Activated CD8-positive, alpha-beta memory T cell treated with anti-CD3 and anti-CD28 coated beads, Interleukin-2, amount 10 ng/mL, durations not matched to agents 7 days and 5 days (primary cell): ENCODE measurements at regions not wholly inside any gene's neighbourhood (a gene's known extent, or its start where the extent isn't known, plus 50 kb on each side); places are given as distances from the start of the nearest gene placed in this dataset.

ENCODE experiments used
- ATAC-seq: fragments of 150-1000 bp; cut with Tn5 transposase; one replicate; pipeline ENCODE4 v1.10.0; 2021; ENCODE audit warnings: moderate library complexity
- CTCF ChIA-PET: fragments of 350-600 bp; sonication (Branson Sonifier 250); formaldehyde crosslinking; loops from one replicate; lab custom pipeline; 2021; ENCODE audit warnings: antibody characterized with exemption; lab: Charles Lee
- DNase-seq: peaks from one replicate; pipeline ENCODE4 v3.0.0-alpha.2; 2020
- H3K27ac Mint-ChIP-seq: one replicate; pipeline ENCODE4 v1.8.0; 2021; ENCODE audit warnings: mild to moderate bottlenecking, mixed read lengths
- H3K27me3 Mint-ChIP-seq: one replicate; pipeline ENCODE4 v1.8.0; 2021; ENCODE audit warnings: mixed read lengths
- H3K36me3 Mint-ChIP-seq: one replicate; pipeline ENCODE4 v1.8.0; 2021; ENCODE audit warnings: mild to moderate bottlenecking, mixed read lengths
- H3K4me1 Mint-ChIP-seq: one replicate; pipeline ENCODE4 v1.8.0; 2021; ENCODE audit warnings: mixed read lengths
- H3K4me3 Mint-ChIP-seq: one replicate; pipeline ENCODE4 v1.8.0; 2021; ENCODE audit warnings: mild to moderate bottlenecking, moderate library complexity, mixed read lengths
- H3K9me3 Mint-ChIP-seq: one replicate; pipeline ENCODE4 v1.8.0; 2022; ENCODE audit warnings: low read depth, mixed read lengths

DNA sequence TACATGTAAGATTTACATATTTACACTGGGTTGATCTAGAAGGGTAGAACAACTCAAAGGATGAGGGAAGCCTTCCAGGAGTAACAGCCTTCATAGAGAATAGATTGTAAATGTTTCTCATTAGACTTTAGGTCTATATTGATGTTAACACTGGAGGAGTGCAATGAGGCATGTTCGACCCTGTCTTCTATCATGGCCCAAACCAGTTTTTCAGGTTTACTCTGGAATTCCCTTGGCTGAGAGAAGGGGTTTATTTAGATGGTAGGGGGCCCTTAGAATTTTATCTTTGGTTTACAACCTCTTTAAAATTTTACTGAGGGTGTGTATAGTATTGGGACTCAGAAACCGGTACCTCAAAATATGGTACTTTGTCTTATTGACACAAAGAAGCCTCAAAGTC is 634.9 kb upstream of the PIK3C3 start:
- CTCF ChIA-PET = interaction anchor here (0.7 kb wide), 1 partner anchor 11 kb away, joined by 3 read pairs; no protein-coding TSS in a partner anchor
- H3K4me3 Mint-ChIP-seq = no peak overlapping the region
- no peaks in the 10 kb centered on the region for H3K36me3 Mint-ChIP-seq
- H3K4me1 Mint-ChIP-seq = no peaks in the 10 kb centered on the region
- H3K9me3 Mint-ChIP-seq = peaks cover 3% of the 10 kb centered on the region
- DNase-seq = no peak
- no peak overlapping the region for H3K27ac Mint-ChIP-seq
- no peak for ATAC-seq
- no peaks in the 10 kb centered on the region for H3K27me3 Mint-ChIP-seq

DNA sequence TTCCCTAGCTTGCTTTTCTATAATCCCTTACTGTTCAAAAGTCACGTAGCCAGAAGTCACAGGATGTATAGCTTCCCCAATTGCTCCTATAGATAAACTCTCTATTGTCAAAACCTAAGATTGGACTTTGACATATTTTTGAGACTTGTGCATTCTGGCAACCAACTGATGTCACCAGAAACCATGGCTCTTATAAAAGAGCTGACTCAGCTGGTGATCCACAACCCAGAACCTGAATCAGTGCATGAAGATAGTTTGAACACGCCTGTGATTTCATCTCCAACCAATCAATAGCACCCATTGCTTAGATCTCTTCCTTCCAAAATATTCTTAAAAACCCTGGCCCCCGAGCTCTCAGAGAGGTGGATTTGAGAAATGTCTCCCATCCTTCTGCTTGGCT is 639.9 kb upstream of the PIK3C3 start:
- Mint-ChIP-seq H3K9me3 (no peaks in the 10 kb centered on the region), H3K27ac (no peak overlapping the region), H3K27me3 (no peaks in the 10 kb centered on the region), H3K4me1 (no peaks in the 10 kb centered on the region), H3K36me3 (no peaks in the 10 kb centered on the region), H3K4me3 (no peak overlapping the region)
- no peak for DNase-seq
- CTCF ChIA-PET = no interaction called here
- no peak for ATAC-seq

DNA sequence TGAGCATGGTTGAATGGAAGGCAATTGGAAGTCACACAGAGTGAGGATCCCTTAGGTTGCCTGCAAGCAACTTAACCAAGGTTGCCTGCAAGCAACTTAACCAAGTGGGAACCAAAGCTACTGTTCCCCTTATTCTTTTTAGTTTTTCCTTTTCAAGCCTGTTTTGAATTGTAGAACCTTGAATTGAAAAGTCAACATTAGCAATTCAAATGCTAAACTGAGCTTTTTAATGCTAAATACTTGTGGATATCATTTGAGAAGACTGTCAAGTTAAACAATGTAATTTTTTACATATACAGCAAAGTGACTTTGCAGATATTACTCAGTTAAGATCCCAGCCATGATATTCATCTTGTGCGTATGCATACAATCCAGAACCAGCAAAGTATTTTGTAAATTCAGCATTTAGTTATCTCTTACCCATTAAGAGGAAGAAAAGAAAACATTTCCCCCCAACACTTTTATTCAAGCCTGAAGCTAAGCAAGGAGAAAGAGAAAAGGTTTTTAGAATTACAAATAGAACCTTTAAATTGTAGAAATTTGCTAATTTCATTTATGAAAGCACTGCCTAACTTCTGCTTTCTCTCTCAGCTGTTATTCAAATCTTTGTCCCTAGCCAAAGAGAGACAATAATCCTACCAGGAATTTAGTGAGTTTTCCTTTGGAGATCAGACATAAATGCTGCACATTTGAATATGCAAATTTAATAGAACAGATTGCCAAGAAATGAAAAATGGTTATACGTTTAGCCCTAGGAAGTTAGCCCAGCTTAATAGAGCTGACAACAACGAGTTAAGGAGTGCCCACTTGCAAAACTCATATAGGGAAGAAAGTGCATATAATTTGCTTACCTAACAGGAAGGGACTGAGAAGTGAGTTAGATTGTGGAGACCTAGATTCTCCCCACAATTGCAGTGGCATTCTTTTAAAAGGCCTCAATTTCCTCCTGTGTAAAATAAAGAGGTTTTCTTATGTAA is 643.2 kb upstream of the PIK3C3 start:
- no peak for ATAC-seq

DNA sequence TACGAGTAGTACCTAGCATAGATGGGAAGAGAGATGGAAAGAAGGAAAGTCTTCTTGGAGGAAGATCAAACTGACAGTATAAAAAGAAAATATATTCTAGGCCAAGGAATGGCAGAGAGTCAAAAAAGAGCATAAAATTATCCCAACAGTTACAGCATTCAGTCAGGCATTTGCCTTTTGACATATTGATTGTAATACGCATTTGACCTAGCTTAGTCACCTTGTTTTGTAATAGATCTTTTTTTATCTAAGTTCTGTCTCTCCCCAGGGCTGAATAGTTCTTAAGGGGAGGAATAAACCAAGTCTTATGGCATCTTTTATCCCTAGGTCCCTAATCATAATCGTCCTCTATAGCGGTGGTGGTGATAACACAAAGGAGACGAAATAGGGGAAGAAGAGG is 657.3 kb upstream of the PIK3C3 start:
- H3K27ac Mint-ChIP-seq = no peak overlapping the region
- ATAC-seq = no peak
- H3K27me3 Mint-ChIP-seq = no peaks in the 10 kb centered on the region
- CTCF ChIA-PET = no interaction called here
- DNase-seq = no peak
- H3K4me3 Mint-ChIP-seq = no peak overlapping the region
- H3K4me1 Mint-ChIP-seq = no peaks in the 10 kb centered on the region
- H3K9me3 Mint-ChIP-seq = peaks cover 3% of the 10 kb centered on the region
- no peaks in the 10 kb centered on the region for H3K36me3 Mint-ChIP-seq

More for the DNA sequence above, 643.2 kb upstream of the PIK3C3 start:
- Mint-ChIP-seq H3K4me3 (no peak overlapping the region), H3K27me3 (no peaks in the 10 kb centered on the region), H3K27ac (no peak overlapping the region), H3K36me3 (no peaks in the 10 kb centered on the region), H3K4me1 (no peaks in the 10 kb centered on the region), H3K9me3 (peaks cover 2% of the 10 kb centered on the region)
- no peak for DNase-seq
- CTCF ChIA-PET = no interaction called here

DNA sequence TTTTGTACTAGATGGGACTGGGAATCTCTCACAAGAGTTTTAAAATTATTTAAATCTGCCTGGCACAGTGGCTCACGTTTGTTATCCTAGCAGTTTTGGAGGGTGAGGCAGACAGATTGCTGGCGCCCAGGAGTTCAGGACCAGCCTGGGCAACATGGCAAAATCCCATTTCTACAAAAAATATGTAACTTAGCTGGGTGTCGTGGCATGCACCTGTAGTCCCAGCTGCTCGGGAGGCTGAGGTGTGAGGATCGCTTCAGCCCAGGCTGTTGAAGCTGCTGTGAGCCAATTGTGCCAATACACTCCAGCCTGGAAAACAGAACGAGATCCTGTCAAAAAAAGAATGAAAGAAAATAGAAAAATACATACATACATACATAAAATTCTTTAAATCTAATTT is 685.7 kb upstream of the PIK3C3 start:
- no peaks in the 10 kb centered on the region for H3K27me3 Mint-ChIP-seq
- CTCF ChIA-PET = no interaction called here
- H3K27ac Mint-ChIP-seq = no peak overlapping the region
- peaks cover 2% of the 10 kb centered on the region for H3K9me3 Mint-ChIP-seq
- no peak overlapping the region for H3K4me3 Mint-ChIP-seq
- DNase-seq = no peak
- no peaks in the 10 kb centered on the region for H3K4me1 Mint-ChIP-seq
- ATAC-seq = no peak
- H3K36me3 Mint-ChIP-seq = no peaks in the 10 kb centered on the region

DNA sequence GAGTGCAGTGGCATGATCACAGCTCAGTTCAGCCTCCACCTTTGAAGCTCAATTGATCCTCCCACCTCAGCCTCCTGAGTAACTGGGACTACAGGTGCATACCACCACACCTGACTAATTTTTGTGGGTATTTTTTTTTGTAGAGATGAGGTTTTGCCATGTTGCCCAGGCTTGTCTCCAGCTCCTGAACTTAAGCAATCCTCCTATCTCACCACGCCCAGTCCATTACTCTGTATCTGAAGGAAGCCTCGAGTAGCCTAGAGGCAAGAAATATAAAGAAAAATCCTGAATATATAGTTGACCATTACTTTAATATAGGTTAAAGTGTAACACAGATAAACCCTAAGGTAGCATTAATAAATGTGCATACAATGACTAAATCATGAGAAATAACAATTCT is 686.8 kb upstream of the PIK3C3 start:
- CTCF ChIA-PET = no interaction called here
- DNase-seq (no peak), ATAC-seq (no peak)
- Mint-ChIP-seq H3K27ac (no peak overlapping the region), H3K4me1 (no peaks in the 10 kb centered on the region), H3K4me3 (no peak overlapping the region), H3K9me3 (peaks cover 5% of the 10 kb centered on the region), H3K27me3 (no peaks in the 10 kb centered on the region), H3K36me3 (no peaks in the 10 kb centered on the region)

DNA sequence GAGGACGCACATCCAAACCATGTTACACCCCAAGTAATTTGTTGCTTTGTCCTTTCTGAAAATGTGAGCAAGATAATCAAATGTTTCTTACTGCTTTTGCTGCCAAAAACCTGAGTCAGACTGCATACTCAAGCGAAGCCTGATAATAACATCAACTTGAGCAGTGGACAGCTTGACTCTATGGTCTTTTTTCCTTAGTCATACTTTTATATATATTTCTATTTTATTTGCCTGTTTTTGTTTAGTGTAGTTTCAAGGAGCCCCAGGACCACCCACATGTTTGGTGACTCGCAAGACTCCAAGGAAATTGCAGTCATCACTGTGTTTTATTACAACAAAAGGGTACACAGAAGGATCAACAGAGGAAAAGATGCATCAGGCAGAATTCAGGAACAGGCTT is 688.4 kb upstream of the PIK3C3 start:
- no peak overlapping the region for H3K4me3 Mint-ChIP-seq
- CTCF ChIA-PET = no interaction called here
- H3K36me3 Mint-ChIP-seq = no peaks in the 10 kb centered on the region
- H3K4me1 Mint-ChIP-seq = no peaks in the 10 kb centered on the region
- DNase-seq (no peak), ATAC-seq (no peak)
- H3K9me3 Mint-ChIP-seq = peaks cover 13% of the 10 kb centered on the region
- H3K27ac Mint-ChIP-seq = no peak overlapping the region
- no peaks in the 10 kb centered on the region for H3K27me3 Mint-ChIP-seq

DNA sequence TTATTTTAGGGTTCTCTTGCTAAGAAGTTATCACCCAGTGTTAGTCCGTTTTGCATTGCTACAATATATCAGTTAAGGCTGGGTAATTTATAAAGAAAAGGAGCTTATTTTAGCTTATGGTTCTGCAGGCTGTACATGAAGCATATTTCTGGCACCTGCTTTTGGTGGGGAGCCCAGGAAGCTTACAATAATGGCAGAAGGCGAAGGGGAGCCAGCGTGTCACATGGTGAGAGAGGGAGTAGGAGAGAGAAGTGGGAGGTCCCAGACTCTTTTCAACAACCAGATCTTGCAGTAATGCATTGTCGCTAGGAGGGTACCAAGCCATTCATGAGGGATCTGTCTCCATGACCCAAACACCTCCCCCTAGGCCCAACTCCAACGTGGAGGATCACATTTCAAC is 688.8 kb upstream of the PIK3C3 start:
- Mint-ChIP-seq H3K4me1 (no peaks in the 10 kb centered on the region), H3K27me3 (no peaks in the 10 kb centered on the region), H3K36me3 (no peaks in the 10 kb centered on the region), H3K27ac (no peak overlapping the region), H3K4me3 (no peak overlapping the region), H3K9me3 (peaks cover 14% of the 10 kb centered on the region)
- no peak for DNase-seq
- no peak for ATAC-seq
- CTCF ChIA-PET = no interaction called here

DNA sequence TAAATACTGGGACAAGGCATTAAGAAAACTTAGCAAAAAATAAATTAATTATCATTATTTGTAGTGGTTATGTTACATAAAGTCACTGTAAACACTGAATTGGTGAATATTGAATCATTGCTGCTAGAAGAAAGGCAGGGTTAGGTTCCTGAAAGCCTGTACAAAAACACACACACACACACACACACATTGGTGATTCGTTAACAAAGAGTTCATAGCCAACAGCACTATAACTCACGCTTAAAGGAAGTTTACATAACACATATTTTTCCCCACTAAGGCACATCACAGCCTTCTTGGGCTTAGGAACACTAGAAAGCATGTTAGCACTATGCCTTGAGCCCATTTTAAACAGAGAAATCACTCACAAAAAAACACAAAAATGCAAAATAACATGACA is 690.0 kb upstream of the PIK3C3 start:
- Mint-ChIP-seq H3K9me3 (peaks cover 14% of the 10 kb centered on the region), H3K4me3 (no peak overlapping the region), H3K27ac (no peak overlapping the region), H3K4me1 (no peaks in the 10 kb centered on the region), H3K27me3 (no peaks in the 10 kb centered on the region), H3K36me3 (no peaks in the 10 kb centered on the region)
- CTCF ChIA-PET = no interaction called here
- DNase-seq (no peak), ATAC-seq (no peak)

DNA sequence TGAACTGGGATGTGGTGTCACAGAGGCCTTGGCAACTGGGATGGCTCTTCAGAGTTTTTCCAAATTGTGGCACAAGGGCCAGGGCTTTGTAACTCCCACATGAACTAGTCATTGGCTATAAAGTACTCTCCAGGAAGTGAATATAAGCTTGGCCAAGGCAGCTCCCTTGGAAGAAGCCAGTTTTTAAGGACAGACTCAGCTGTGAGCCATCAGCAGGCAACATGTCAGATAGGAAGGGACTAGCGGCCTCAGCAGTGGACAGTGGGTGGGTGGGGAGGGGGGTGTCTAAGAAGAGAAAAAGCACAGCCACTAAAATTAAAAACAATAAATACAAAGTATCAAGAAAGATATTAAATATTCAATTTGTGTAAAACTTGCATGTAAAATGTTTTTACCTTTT is 691.1 kb upstream of the PIK3C3 start:
- H3K9me3 Mint-ChIP-seq = peaks cover 14% of the 10 kb centered on the region

DNA sequence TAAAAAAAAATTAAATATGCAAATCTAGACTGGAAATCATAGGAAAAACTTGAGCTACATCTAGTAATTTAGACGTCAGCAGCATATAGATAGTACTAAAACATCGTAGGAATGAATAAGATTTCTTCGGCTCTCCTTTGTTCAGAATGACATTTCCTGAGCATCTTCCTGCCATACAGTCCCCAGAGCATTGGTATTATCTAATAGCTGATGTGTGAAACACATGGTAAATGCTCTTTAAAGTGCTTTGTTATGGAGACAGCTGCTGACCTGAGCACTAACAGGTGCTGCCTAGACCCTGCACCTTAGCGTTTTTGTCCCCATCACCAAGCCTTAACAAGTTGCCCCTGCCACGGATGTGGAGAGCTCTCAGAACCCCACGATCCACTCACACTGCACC is 692.3 kb upstream of the PIK3C3 start:
- peaks cover 15% of the 10 kb centered on the region for H3K9me3 Mint-ChIP-seq

More for the DNA sequence above, 691.1 kb upstream of the PIK3C3 start:
- ATAC-seq (no peak), DNase-seq (no peak)
- CTCF ChIA-PET = no interaction called here
- Mint-ChIP-seq H3K4me1 (no peaks in the 10 kb centered on the region), H3K27ac (no peak overlapping the region), H3K36me3 (no peaks in the 10 kb centered on the region), H3K4me3 (no peak overlapping the region), H3K27me3 (no peaks in the 10 kb centered on the region)

DNA sequence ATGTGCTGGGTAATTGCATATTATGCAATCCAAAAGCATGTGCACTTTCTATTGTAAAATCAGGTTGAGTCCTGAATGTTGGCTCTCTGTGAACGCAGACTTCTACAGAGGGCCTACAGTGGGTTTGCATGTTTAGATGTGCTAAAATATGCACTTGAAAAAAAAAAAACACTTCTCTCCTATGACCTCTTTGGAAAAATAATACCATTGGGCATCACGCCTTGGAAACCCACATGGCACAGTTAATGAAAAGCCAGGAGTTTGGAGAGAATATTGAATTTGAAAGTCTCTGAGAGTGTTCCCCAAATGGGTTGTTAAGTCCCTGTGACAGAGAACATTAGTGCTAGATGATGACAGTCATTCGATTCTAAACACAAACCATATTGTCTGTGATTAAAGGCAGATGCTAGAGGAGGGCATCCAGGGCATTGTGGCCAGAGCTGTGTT is 710.4 kb upstream of the PIK3C3 start:
- Mint-ChIP-seq H3K4me3 (no peak overlapping the region), H3K36me3 (no peaks in the 10 kb centered on the region), H3K27me3 (no peaks in the 10 kb centered on the region), H3K9me3 (peaks cover 4% of the 10 kb centered on the region), H3K4me1 (no peaks in the 10 kb centered on the region), H3K27ac (no peak overlapping the region)
- ATAC-seq = no peak
- CTCF ChIA-PET = interaction anchor here (0.7 kb wide), 1 partner anchor 118 kb away, joined by 3 read pairs; no protein-coding TSS in a partner anchor
- DNase-seq = no peak

More for the DNA sequence above, 692.3 kb upstream of the PIK3C3 start:
- H3K4me3 Mint-ChIP-seq = no peak overlapping the region
- H3K27ac Mint-ChIP-seq = no peak overlapping the region
- H3K4me1 Mint-ChIP-seq = no peaks in the 10 kb centered on the region
- no peak for DNase-seq
- CTCF ChIA-PET = no interaction called here
- ATAC-seq = no peak
- H3K36me3 Mint-ChIP-seq = no peaks in the 10 kb centered on the region
- H3K27me3 Mint-ChIP-seq = no peaks in the 10 kb centered on the region

DNA sequence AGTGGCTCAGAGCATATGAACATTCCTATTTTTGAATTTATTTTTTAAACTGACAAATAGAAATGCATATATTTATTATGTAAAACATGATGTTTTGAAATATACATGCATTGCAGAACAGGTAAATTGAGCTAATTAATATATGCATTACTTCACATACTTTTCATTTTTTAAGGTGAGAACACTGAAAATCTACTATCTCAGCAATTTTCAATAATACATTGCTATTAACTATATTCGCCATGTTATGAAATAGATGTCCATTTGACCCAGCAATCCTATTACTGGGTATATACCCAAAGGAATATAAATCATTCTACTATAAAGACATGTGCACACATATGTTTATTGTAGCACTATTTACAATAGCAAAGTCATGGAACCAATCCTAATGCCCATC is 717.7 kb upstream of the PIK3C3 start:
- peaks cover 2% of the 10 kb centered on the region for H3K9me3 Mint-ChIP-seq
- ATAC-seq = no peak
- H3K4me1 Mint-ChIP-seq = no peaks in the 10 kb centered on the region
- CTCF ChIA-PET = no interaction called here
- DNase-seq = no peak
- H3K36me3 Mint-ChIP-seq = no peaks in the 10 kb centered on the region
- no peak overlapping the region for H3K4me3 Mint-ChIP-seq
- no peak overlapping the region for H3K27ac Mint-ChIP-seq
- H3K27me3 Mint-ChIP-seq = no peaks in the 10 kb centered on the region

DNA sequence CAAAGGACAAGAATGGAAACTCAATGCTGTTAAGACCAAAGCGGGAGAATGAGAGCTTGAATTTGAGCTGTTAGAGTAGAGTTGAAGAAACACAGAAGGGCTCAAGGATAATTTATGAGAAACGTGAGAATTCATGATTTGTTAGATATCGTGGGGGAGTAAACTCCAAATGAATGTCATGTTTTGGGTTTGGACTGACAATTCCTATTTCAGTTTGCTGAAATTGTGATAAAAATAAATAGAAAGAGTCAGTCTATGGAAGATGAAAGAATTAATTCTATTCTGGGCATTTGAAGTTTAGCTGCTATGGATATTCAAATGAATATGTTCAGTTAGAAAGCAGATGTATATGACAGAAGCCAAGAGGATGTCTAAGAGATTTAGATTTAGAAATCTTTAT is 723.4 kb upstream of the PIK3C3 start:
- no peak overlapping the region for H3K27ac Mint-ChIP-seq
- CTCF ChIA-PET = interaction anchor here (0.5 kb wide), 1 partner anchor 395 kb away, joined by 3 read pairs; no protein-coding TSS in a partner anchor
- no peak for DNase-seq
- peaks cover 2% of the 10 kb centered on the region for H3K9me3 Mint-ChIP-seq
- H3K4me1 Mint-ChIP-seq = no peaks in the 10 kb centered on the region
- no peak overlapping the region for H3K4me3 Mint-ChIP-seq
- no peaks in the 10 kb centered on the region for H3K27me3 Mint-ChIP-seq
- no peaks in the 10 kb centered on the region for H3K36me3 Mint-ChIP-seq
- no peak for ATAC-seq
